ENCODE measurements at regions not wholly inside any gene's neighbourhood (a gene's known extent, or its start where the extent isn't known, plus 50 kb on each side); places are given as distances from the start of the nearest gene placed in this dataset.

DNA sequence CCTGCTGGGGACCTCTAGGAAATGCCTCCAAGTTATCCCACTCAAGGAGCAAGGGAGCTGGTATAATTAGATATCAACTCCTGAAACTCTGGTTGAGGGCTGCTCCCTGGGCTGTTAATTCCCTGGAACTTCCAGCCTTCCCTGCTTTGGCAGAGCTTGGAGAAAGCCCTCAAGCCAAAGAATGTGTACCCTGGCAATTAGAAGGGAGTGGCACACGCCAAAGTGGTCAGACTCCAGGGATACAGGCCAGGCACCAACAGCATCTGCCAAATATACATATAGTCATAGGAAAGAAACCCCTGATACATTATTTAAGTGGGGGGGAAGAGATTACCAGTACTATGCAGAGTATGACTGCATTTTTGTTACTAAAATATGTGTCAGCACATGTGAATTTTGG is 616.8 kb downstream of the BCOR start:
- TF ChIP-seq, protein P1, sequence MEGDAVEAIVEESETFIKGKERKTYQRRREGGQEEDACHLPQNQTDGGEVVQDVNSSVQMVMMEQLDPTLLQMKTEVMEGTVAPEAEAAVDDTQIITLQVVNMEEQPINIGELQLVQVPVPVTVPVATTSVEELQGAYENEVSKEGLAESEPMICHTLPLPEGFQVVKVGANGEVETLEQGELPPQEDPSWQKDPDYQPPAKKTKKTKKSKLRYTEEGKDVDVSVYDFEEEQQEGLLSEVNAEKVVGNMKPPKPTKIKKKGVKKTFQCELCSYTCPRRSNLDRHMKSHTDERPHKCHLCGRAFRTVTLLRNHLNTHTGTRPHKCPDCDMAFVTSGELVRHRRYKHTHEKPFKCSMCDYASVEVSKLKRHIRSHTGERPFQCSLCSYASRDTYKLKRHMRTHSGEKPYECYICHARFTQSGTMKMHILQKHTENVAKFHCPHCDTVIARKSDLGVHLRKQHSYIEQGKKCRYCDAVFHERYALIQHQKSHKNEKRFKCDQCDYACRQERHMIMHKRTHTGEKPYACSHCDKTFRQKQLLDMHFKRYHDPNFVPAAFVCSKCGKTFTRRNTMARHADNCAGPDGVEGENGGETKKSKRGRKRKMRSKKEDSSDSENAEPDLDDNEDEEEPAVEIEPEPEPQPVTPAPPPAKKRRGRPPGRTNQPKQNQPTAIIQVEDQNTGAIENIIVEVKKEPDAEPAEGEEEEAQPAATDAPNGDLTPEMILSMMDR (IDR thresholded peaks at IDR 0.05) = no peak
- TF ChIP-seq EP300 (IDR thresholded peaks at IDR 0.05) (no peak), POLR2A (IDR thresholded peaks at IDR 0.05) (no peak)
- DNase-seq = no peak
- no peaks in the 10 kb centered on the region for H3K9me3 ChIP-seq
- whole genome bisulfite sequencing, 3 donors = 59 to 81% (median 76%) methylated on average over 1 of the region's 1 CpG
- H3K27me3 ChIP-seq = no peaks in the 10 kb centered on the region
- no peak overlapping the region for H3K4me3 ChIP-seq
- no peaks in the 10 kb centered on the region for H3K36me3 ChIP-seq
- H3K27ac ChIP-seq = no peak overlapping the region
- peaks cover 3% of the 10 kb centered on the region for H3K4me1 ChIP-seq (ENCODE audit: insufficient read depth)
- intact Hi-C loops (cut with DNase I) = no loop called here

DNA sequence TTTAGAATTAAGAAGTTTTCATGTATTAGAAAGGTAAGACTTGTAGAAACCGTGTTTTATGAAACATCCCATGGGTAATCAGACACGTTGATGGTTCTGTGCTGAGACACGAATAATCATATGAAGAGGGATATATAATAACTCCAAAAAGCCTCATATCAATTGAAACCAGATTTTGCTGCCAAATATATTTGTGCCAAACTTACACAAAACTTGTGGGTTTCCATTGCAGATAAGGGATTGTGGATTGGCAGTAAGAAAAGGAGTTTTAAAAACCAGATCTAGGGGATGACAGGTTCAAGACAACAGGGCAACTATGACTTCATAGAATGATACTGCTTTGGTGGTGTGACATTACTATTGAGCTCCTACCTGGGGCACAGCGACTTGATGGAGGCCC is 616.1 kb downstream of the BCOR start:
- H3K4me3 ChIP-seq = no peak overlapping the region
- peaks cover 3% of the 10 kb centered on the region for H3K4me1 ChIP-seq (ENCODE audit: insufficient read depth)
- no peaks in the 10 kb centered on the region for H3K27me3 ChIP-seq
- no peak overlapping the region for H3K27ac ChIP-seq
- WGBS, 3 donors = 61 to 73% (median 67%) methylated on average over 4 of the region's 4 CpGs
- TF ChIP-seq, protein P1 (IDR thresholded peaks at IDR 0.05) = no peak
- TF ChIP-seq EP300 (IDR thresholded peaks at IDR 0.05) (no peak), POLR2A (IDR thresholded peaks at IDR 0.05) (no peak)
- intact Hi-C loops (cut with DNase I) = no loop called here
- H3K9me3 ChIP-seq = no peaks in the 10 kb centered on the region
- no peak for DNase-seq
- no peaks in the 10 kb centered on the region for H3K36me3 ChIP-seq

DNA sequence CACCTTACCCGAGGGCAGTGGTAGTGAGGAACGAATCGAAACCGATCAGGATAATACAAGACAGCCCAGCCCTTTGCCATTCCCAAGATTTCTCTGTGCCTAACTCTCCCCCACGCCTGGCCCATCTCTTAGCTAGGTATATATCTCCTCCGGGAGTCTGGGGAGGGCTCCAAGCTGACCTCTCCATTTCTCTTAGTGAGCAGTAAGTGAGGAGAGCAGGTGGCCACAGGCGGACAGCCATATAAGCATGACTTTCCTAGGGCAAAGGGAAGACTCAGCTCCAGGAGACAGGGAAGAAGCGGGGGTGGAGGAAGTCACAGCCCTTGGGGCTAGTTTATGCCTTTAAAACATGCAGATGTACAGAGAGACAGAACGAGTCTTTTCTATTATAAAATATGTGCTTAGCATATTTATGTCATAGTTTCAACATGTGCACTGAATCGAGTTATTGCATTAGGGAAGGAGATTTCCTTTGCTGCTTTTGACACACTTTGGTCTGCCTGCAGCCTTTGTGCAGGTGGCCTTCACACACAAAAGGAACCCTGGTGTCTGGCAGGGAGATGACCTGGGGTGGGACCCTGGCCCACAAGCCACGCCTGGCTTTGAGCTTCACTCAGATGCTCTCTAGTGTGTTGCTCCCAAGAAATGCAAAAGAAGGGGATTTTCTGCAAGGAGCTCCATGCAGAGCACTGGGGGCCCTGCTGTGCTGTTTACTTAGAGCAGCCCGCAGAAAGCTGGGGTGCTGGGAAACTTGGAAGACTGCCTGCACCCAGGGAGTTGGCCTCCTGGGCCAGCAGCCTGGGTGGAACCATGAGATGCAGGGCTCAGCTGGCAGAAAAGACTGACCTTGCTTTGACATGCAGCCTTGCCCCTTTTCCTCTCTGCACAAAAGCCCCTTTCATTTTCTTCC is 613.3 kb downstream of the BCOR start:
- TF ChIP-seq, protein P1 (IDR thresholded peaks at IDR 0.05) = no peak
- TF ChIP-seq EP300 (IDR thresholded peaks at IDR 0.05) (no peak), POLR2A (IDR thresholded peaks at IDR 0.05) (no peak)
- 57 to 64% (median 61%) methylated on average over 12 of the region's 12 CpGs for WGBS, 3 donors

DNA sequence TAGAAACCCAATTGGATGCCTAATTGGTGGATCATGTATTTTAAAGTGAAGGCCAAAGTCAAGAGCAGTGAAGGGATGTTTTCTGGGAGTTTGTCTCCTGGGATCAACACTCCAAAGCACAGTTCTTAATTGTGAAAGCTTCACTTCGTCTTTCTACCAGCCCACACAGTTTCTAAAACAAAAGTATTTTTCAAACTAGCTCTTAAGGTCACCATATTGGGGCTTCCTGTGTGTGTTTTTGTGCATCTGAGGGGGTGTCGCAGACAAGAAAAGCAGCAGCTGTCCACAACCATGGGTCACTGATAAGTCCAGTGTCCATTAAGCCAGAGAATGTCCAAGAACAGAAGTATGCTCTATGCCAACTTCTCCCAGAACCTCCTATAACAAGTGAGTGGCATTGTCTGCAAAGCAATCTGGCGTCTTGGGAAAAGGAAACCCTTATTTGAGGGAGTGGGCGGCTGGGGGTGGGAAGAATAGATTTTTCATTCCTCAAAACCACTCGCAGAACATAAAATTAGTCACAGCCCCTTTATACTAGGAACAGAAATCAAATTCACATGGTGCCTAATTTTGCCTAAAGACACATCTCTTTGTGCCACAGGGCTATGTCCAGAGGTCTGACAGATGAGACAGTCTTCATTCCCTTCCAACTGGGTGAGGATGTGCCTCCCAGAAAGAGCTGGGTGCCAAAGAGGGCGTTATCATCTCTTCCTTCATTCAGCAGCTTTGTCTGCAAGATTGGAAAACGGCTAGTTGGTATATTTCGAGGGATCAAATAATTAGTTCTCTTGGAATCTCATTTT is 610.4 kb downstream of the BCOR start:
- 42 to 56% (median 55%) methylated on average over 8 of the region's 8 CpGs for WGBS, 3 donors
- Histone ChIP-seq H3K27ac (no peak overlapping the region), H3K36me3 (no peaks in the 10 kb centered on the region), H3K4me3 (no peak overlapping the region), H3K4me1 (ENCODE audit: insufficient read depth) (peaks cover 6% of the 10 kb centered on the region), H3K27me3 (no peaks in the 10 kb centered on the region), H3K9me3 (no peaks in the 10 kb centered on the region)
- intact Hi-C loops (cut with DNase I) = no loop called here
- TF ChIP-seq POLR2A (IDR thresholded peaks at IDR 0.05) (no peak), EP300 (IDR thresholded peaks at IDR 0.05) (no peak)
- TF ChIP-seq, protein P1 (IDR thresholded peaks at IDR 0.05) = no peak
- no peak for DNase-seq

More for the DNA sequence above, 613.3 kb downstream of the BCOR start:
- DNase-seq = no peak
- Histone ChIP-seq H3K36me3 (no peaks in the 10 kb centered on the region), H3K4me1 (ENCODE audit: insufficient read depth) (peaks cover 6% of the 10 kb centered on the region), H3K4me3 (no peak overlapping the region), H3K27ac (no peak overlapping the region), H3K27me3 (no peaks in the 10 kb centered on the region), H3K9me3 (no peaks in the 10 kb centered on the region)
- intact Hi-C loops (cut with DNase I) = no loop called here

Data from ovary (tissue), 7 donors.